Prostate gland (tissue), 2 donors: ENCODE measurements at regions not wholly inside any gene's neighbourhood (a gene's known extent, or its start where the extent isn't known, plus 50 kb on each side); places are given as distances from the start of the nearest gene placed in this dataset.

Source experiments
- POLR2A ChIP-seq: fragments of 450-650 bp; IDR thresholded peaks from one replicate; pipeline ENCODE4 v1.6.1; 2016; ENCODE audit warnings: antibody characterized with exemption, mild to moderate bottlenecking
- TF ChIP-seq, protein P1 (sequence below), 4 experiments: fragments of 200-600 bp in 2 of 4; fragments of 450-650 bp in 2 of 4; sonication (generic) in 2 of 4; IDR thresholded peaks; 1 replicate in 3 of 4; 2 replicates in 1 of 4; pipeline ENCODE4 v1.5.1; 2016 to 2019; ENCODE audit warnings: antibody characterized with exemption in 4 of 4, mild to moderate bottlenecking in 2 of 4, moderate library complexity in 2 of 4

DNA sequence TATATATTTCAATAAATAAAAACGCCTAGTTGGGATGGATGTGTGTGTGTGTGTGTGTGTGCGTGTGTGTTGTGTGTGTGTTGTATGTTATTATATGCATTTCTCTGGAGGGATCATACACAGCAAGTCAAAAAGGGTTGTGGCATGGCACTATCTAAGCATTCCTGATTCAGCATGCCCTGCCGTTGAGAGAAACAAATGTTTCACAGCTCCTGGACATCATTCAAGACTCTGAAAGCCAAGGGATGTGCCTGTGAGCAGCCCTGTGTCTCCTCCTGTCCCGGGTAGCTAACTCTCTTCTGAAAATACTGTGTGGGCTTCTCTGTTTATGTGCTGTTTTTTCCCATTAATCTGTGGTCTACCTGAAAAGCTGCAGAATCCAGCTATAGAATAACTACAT, 197.9 kb upstream of the SETBP1 start:
- TF ChIP-seq, protein P1, sequence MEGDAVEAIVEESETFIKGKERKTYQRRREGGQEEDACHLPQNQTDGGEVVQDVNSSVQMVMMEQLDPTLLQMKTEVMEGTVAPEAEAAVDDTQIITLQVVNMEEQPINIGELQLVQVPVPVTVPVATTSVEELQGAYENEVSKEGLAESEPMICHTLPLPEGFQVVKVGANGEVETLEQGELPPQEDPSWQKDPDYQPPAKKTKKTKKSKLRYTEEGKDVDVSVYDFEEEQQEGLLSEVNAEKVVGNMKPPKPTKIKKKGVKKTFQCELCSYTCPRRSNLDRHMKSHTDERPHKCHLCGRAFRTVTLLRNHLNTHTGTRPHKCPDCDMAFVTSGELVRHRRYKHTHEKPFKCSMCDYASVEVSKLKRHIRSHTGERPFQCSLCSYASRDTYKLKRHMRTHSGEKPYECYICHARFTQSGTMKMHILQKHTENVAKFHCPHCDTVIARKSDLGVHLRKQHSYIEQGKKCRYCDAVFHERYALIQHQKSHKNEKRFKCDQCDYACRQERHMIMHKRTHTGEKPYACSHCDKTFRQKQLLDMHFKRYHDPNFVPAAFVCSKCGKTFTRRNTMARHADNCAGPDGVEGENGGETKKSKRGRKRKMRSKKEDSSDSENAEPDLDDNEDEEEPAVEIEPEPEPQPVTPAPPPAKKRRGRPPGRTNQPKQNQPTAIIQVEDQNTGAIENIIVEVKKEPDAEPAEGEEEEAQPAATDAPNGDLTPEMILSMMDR (IDR thresholded peaks at IDR 0.05), result no peak
- no peak for TF ChIP-seq POLR2A
